Left ventricle myocardium inferior (tissue), 1 donor: ENCODE measurements at regions not wholly inside any gene's neighbourhood (a gene's known extent, or its start where the extent isn't known, plus 50 kb on each side); places are given as distances from the start of the nearest gene placed in this dataset.

ENCODE experiments used
- DNase-seq: peaks from one replicate; pipeline ENCODE4 v3.0.0-alpha.2; 2020
- H3K27ac ChIP-seq: fragments of 200-600 bp; replicated peaks from 2 replicates; pipeline ENCODE4 v1.8.0; 2021
- H3K27me3 ChIP-seq: fragments of 200-600 bp; 2 replicates; pipeline ENCODE4 v1.8.0; 2021; ENCODE audit warnings: low read depth
- H3K36me3 ChIP-seq: fragments of 200-600 bp; 2 replicates; pipeline ENCODE4 v1.8.0; 2021
- H3K4me1 ChIP-seq: fragments of 200-600 bp; 2 replicates; pipeline ENCODE4 v1.8.0; 2021
- H3K4me3 ChIP-seq: fragments of 200-600 bp; 2 replicates; pipeline ENCODE4 v1.8.0; 2021; ENCODE audit warnings: mild to moderate bottlenecking, moderate library complexity
- H3K9me3 ChIP-seq: fragments of 200-600 bp; replicated peaks from 2 replicates; pipeline ENCODE4 v1.8.0; 2021
- CTCF ChIP-seq: fragments of 200-600 bp; IDR thresholded peaks from 2 replicates; pipeline ENCODE4 v1.8.0; 2021; ENCODE audit warnings: antibody characterized with exemption, mild to moderate bottlenecking, borderline replicate concordance
- intact Hi-C: fragments of 100-400 bp; cut with micrococcal nuclease; formaldehyde crosslinking; loops from one replicate; pipeline ENCODE4 v1.11.0; 2022
- donor health status: DM: no; HTN: yes; CAD: no; lungs with severe emphysema.

- Histone ChIP-seq H3K27me3 (no peaks in the 10 kb centered on the region), H3K4me3 (no peak overlapping the region), H3K9me3 (no peaks in the 10 kb centered on the region), H3K36me3 (no peaks in the 10 kb centered on the region), H3K27ac (no peak overlapping the region), H3K4me1 (no peaks in the 10 kb centered on the region)
- TF ChIP-seq CTCF, result no peak
- DNase-seq, result no peak
- intact Hi-C loops, result no loop called here
Measured at GRCh38 chr4:101441446-101441845, 94.1 kb upstream of the PPP3CA start.

- no peaks in the 10 kb centered on the region for H3K4me1 ChIP-seq
- no peak overlapping the region for H3K4me3 ChIP-seq
- no peak overlapping the region for H3K27ac ChIP-seq
- no peaks in the 10 kb centered on the region for H3K9me3 ChIP-seq
- no peaks in the 10 kb centered on the region for H3K36me3 ChIP-seq
- intact Hi-C loops, result no loop called here
- DNase-seq, result no peak
- H3K27me3 ChIP-seq, result no peaks in the 10 kb centered on the region
- TF ChIP-seq CTCF, result no peak
Measured at GRCh38 chr4:101439926-101440325, 92.6 kb upstream of the PPP3CA start.

GRCh38 chr4:101421386-101421785, 74.1 kb upstream of the PPP3CA start:
- H3K9me3 ChIP-seq, result no peaks in the 10 kb centered on the region
- no peak overlapping the region for H3K27ac ChIP-seq
- no peak for TF ChIP-seq CTCF
- H3K4me3 ChIP-seq, result no peak overlapping the region
- H3K36me3 ChIP-seq, result no peaks in the 10 kb centered on the region
- H3K27me3 ChIP-seq, result no peaks in the 10 kb centered on the region
- intact Hi-C loops, result no loop called here
- H3K4me1 ChIP-seq, result peaks cover 21% of the 10 kb centered on the region
- no peak for DNase-seq

- Histone ChIP-seq H3K27me3 (no peaks in the 10 kb centered on the region), H3K27ac (no peak overlapping the region), H3K36me3 (no peaks in the 10 kb centered on the region), H3K4me3 (no peak overlapping the region), H3K9me3 (no peaks in the 10 kb centered on the region), H3K4me1 (peaks cover 21% of the 10 kb centered on the region)
- no peak for DNase-seq
- intact Hi-C loops, result no loop called here
- no peak for TF ChIP-seq CTCF
Measured at GRCh38 chr4:101420661-101421060, 73.3 kb upstream of the PPP3CA start.

- Histone ChIP-seq H3K4me3 (no peak overlapping the region), H3K27me3 (no peaks in the 10 kb centered on the region), H3K4me1 (peaks cover 21% of the 10 kb centered on the region), H3K9me3 (no peaks in the 10 kb centered on the region), H3K36me3 (no peaks in the 10 kb centered on the region), H3K27ac (peak overlapping the region; percentile 9)
- intact Hi-C loops, result no loop called here
- no peak for TF ChIP-seq CTCF
- DNase-seq, result no peak
Measured at GRCh38 chr4:101419336-101420135, 72.2 kb upstream of the PPP3CA start.
